K562 (cell line): ENCODE measurements at regions not wholly inside any gene's neighbourhood (a gene's known extent, or its start where the extent isn't known, plus 50 kb on each side); places are given as distances from the start of the nearest gene placed in this dataset.

Source experiments
- ATAC-seq: fragments of 200-7000 bp; cut with Tn5 transposase; 3 replicates; pipeline ENCODE4 v1.9.1; 2020; ENCODE audit warnings: moderate library complexity
- BruUV-seq: library from RNA; stranded (reverse); fragments of 400-500 nt; replicated peaks from 2 replicates; lab custom pipeline; 2021; lab: Mats Ljungman, UMichigan
- CTCF ChIA-PET: fragments of 300-600 bp; formaldehyde crosslinking; extraction: SDS; loops from one replicate; lab custom pipeline; 2021; ENCODE audit warnings: low intra/inter-chr PET ratio; lab: Yijun Ruan, JAX
- POLR2A ChIA-PET: fragments of 300-600, 350-650 bp; sonication (Branson Sonifier 250); formaldehyde crosslinking; extraction: SDS; loops from one replicate; lab custom pipeline; 2021; ENCODE audit warnings: antibody characterized with exemption, inconsistent platforms; lab: Yijun Ruan, JAX
- DNase-seq, 4 experiments: peaks; one replicate each; pipeline versions ENCODE4 v3.0.0 to v3.0.0-alpha.2; 2011 to 2018; ENCODE audit warnings: low spot score in 3 of 4, mixed read lengths in 3 of 4; ENCODE audit errors: extremely low read depth in 1 of 4
- FAIRE-seq: peaks from 2 replicates; lab custom pipeline; 2011; peaks lifted over from hg19 to GRCh38; lab: Jason Lieb, UNC
- H2AFZ ChIP-seq: 2 replicates; pipeline ENCODE4 v1.6.0; 2011; ENCODE audit warnings: low read depth, low read length, control low read depth, inconsistent platforms
- H3K27ac ChIP-seq: fragments of 200-600 bp; 3 replicates; pipeline ENCODE4 v1.8.0; 2011; ENCODE audit warnings: low read depth, mild to moderate bottlenecking, control low read depth, inconsistent platforms, low read length, moderate library complexity, mixed read lengths; ENCODE audit errors: extremely low read depth
- H3K27me3 ChIP-seq, 2 experiments: fragments of 300-600 bp in 1 of 2; 2 replicates in 1 of 2; 3 replicates in 1 of 2; pipeline versions ENCODE4 v1.6.0 to v1.8.0; 2011; ENCODE audit warnings: inconsistent platforms in 2 of 2, low read length in 2 of 2, mild to moderate bottlenecking in 1 of 2, mixed read lengths in 1 of 2, moderate library complexity in 1 of 2; ENCODE audit not compliant: control insufficient read depth in 2 of 2, insufficient read depth in 2 of 2
- H3K36me3 ChIP-seq: fragments of 300-600 bp; 3 replicates; pipeline ENCODE4 v1.8.0; 2011; ENCODE audit warnings: mild to moderate bottlenecking, low read length, inconsistent platforms; ENCODE audit not compliant: control insufficient read depth, insufficient read depth
- H3K4me1 ChIP-seq, 2 experiments: fragments of 200-600 bp in 1 of 2; replicated peaks in 1 of 2; 2 replicates in 1 of 2; 3 replicates in 1 of 2; pipeline versions ENCODE4 v1.5.1 to v1.8.0; 2011; ENCODE audit warnings: inconsistent platforms in 2 of 2, low read length in 2 of 2, mild to moderate bottlenecking in 1 of 2, mixed read lengths in 1 of 2, moderate library complexity in 1 of 2; ENCODE audit not compliant: control insufficient read depth in 2 of 2, insufficient read depth in 2 of 2
- H3K4me2 ChIP-seq: 2 replicates; pipeline ENCODE4 v1.6.1; 2011; ENCODE audit warnings: low read length, control low read depth, inconsistent platforms, mixed read lengths; ENCODE audit not compliant: insufficient read depth
- H3K4me3 ChIP-seq: fragments of 200-600 bp; sonication (generic), shearing (Covaris generic); 2 replicates; pipeline ENCODE4 v1.5.1; 2016; ENCODE audit warnings: control low read depth, inconsistent platforms
- H3K79me2 ChIP-seq: fragments of 200-600 bp; 3 replicates; pipeline ENCODE4 v1.8.0; 2011; ENCODE audit warnings: low read length, inconsistent platforms; ENCODE audit not compliant: control insufficient read depth, insufficient read depth
- H3K9ac ChIP-seq, 2 experiments: 2 replicates each; pipeline versions ENCODE4 v1.6.0 to v1.6.1; 2011; ENCODE audit warnings: low read depth in 2 of 2, low read length in 2 of 2, control low read depth in 1 of 2, inconsistent platforms in 1 of 2, mild to moderate bottlenecking in 1 of 2, mixed read lengths in 1 of 2; ENCODE audit not compliant: insufficient read depth in 1 of 2
- H3K9me1 ChIP-seq: one replicate; pipeline ENCODE4 v1.6.0; 2011; ENCODE audit warnings: inconsistent platforms, mild to moderate bottlenecking, low read length, moderate library complexity; ENCODE audit not compliant: control insufficient read depth, insufficient read depth
- H3K9me3 ChIP-seq: replicated peaks from 2 replicates; pipeline ENCODE4 v1.5.1; 2011; ENCODE audit warnings: low read depth, low read length, inconsistent platforms; ENCODE audit not compliant: control insufficient read depth, insufficient read depth
- H4K20me1 ChIP-seq: replicated peaks from 2 replicates; pipeline ENCODE4 v1.6.1; 2011; ENCODE audit warnings: low read length, inconsistent platforms, mixed read lengths; ENCODE audit not compliant: control insufficient read depth, insufficient read depth
- ARID4B ChIP-seq: sonication (generic); formaldehyde crosslinking; IDR thresholded peaks from 2 replicates; pipeline ENCODE4 v1.8.0; 2022; ENCODE audit warnings: mild to moderate bottlenecking, missing genetic modification reagents
- IRF9 ChIP-seq: fragments of 450-650 bp; IDR thresholded peaks from 2 replicates; pipeline ENCODE4 v1.6.1; 2016; ENCODE audit warnings: missing biosample characterization, missing genetic modification characterization
- MTA2 ChIP-seq: fragments of 450-650 bp; IDR thresholded peaks from 2 replicates; pipeline ENCODE4 v1.6.1; 2016; ENCODE audit warnings: low read depth
- ZNF318 ChIP-seq, 2 experiments: fragments of 450-650 bp; IDR thresholded peaks; 2 replicates each; pipeline ENCODE4 v1.6.1; 2016; ENCODE audit warnings: mild to moderate bottlenecking in 2 of 2, borderline replicate concordance in 1 of 2, low read depth in 1 of 2, moderate library complexity in 1 of 2
- WGBS: fragments of 100-300 bp; shearing (Covaris generic); methylation state at CpG from one replicate; pipeline ENCODE4 v1.1.6; 2016; ENCODE audit warnings: low coverage, mixed read lengths; ENCODE audit not compliant: insufficient coverage; ENCODE audit errors: missing lambda C conversion rate; 5-methylcytosine and 5-hydroxymethylcytosine counted together
- in situ Hi-C: fragments of 300-500 bp; cut with MboI; formaldehyde crosslinking; loops from 4 replicates; pipeline ENCODE4 v1.15.0; 2018; ENCODE audit warnings: inconsistent platforms, mixed read lengths
- intact Hi-C: fragments of 100-400 bp; cut with micrococcal nuclease; formaldehyde crosslinking; loops from 2 replicates; pipeline ENCODE4 v1.14.2; 2022
- TF ChIP-seq, protein P1 (sequence below): IDR thresholded peaks from 3 replicates; pipeline ENCODE4 v1.6.1; 2011; ENCODE audit warnings: borderline replicate concordance, mild to moderate bottlenecking, moderate library complexity; ENCODE audit not compliant: insufficient read length; ENCODE audit errors: extremely low read depth

GRCh38 chr5:124951661-124952060 lies 205.2 kb upstream of the ZNF608 start:
- FAIRE-seq (no peak), DNase-seq (no peak), ATAC-seq (no peak)
- Histone ChIP-seq H3K4me1 (no peaks in the 10 kb centered on the region), H4K20me1 (no peaks in the 10 kb centered on the region), H3K4me3 (no peak overlapping the region), H3K9me1 (no peaks in the 10 kb centered on the region), H3K79me2 (no peaks in the 10 kb centered on the region), H3K27ac (no peak overlapping the region), H2AFZ (no peak overlapping the region), H3K9ac (no peak overlapping the region), H3K27me3 (no peaks in the 10 kb centered on the region), H3K9me3 (no peaks in the 10 kb centered on the region), H3K36me3 (no peaks in the 10 kb centered on the region; the same call in 2 of the 3 replicates), H3K4me2 (no peak overlapping the region)
- intact Hi-C loops, result no loop called here
- in situ Hi-C loops, result no loop called here
- BruUV-seq, result no TSS peak
- ChIA-PET CTCF (no interaction called here), POLR2A (no interaction called here)
- 38% methylated on average over 3 of the region's 3 CpGs for WGBS
- TF ChIP-seq MTA2 (no peak), ARID4B (CRISPR knock-in tag) (no peak), ZNF318 (IDR thresholded peaks at IDR 0.05; ENCODE audit: borderline replicate concordance in 1 of 2, low read depth in 1 of 2) (no peak), IRF9 (tag) (no peak)
- TF ChIP-seq, protein P1, sequence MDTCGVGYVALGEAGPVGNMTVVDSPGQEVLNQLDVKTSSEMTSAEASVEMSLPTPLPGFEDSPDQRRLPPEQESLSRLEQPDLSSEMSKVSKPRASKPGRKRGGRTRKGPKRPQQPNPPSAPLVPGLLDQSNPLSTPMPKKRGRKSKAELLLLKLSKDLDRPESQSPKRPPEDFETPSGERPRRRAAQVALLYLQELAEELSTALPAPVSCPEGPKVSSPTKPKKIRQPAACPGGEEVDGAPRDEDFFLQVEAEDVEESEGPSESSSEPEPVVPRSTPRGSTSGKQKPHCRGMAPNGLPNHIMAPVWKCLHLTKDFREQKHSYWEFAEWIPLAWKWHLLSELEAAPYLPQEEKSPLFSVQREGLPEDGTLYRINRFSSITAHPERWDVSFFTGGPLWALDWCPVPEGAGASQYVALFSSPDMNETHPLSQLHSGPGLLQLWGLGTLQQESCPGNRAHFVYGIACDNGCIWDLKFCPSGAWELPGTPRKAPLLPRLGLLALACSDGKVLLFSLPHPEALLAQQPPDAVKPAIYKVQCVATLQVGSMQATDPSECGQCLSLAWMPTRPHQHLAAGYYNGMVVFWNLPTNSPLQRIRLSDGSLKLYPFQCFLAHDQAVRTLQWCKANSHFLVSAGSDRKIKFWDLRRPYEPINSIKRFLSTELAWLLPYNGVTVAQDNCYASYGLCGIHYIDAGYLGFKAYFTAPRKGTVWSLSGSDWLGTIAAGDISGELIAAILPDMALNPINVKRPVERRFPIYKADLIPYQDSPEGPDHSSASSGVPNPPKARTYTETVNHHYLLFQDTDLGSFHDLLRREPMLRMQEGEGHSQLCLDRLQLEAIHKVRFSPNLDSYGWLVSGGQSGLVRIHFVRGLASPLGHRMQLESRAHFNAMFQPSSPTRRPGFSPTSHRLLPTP, result no peak
